ENCODE measurements at regions not wholly inside any gene's neighbourhood (a gene's known extent, or its start where the extent isn't known, plus 50 kb on each side); places are given as distances from the start of the nearest gene placed in this dataset.
"Not testable (repeated sequence)": the region's sequence is repeated elsewhere in the genome, so short reads cannot be mapped to it uniquely, and the experiment has no call there.

GRCh38 chr6:141969768-141970415, 162.8 kb upstream of the GJE1 start:
- not testable (repeated sequence) for DNase-seq (ENCODE audit: low read depth in 2 of 2)

GRCh38 chr6:141969201-141969600, 163.5 kb upstream of the GJE1 start:
- no peak for DNase-seq (ENCODE audit: low read depth in 2 of 2)

- no peak for DNase-seq (ENCODE audit: low read depth in 2 of 2)
Observed at GRCh38 chr6:141968632-141969031, 164.1 kb upstream of the GJE1 start.

GRCh38 chr6:141965016-141965545, 167.6 kb upstream of the GJE1 start:
- DNase-seq (ENCODE audit: low read depth in 2 of 2): no peak

GRCh38 chr6:141963543-141964295, 169.0 kb upstream of the GJE1 start:
- no peak for DNase-seq (ENCODE audit: low read depth in 2 of 2)

- DNase-seq (ENCODE audit: low read depth in 2 of 2): no peak
Observed at GRCh38 chr6:141957271-141957670, 175.5 kb upstream of the GJE1 start.

- DNase-seq (ENCODE audit: low read depth in 2 of 2): no peak
Observed at GRCh38 chr6:141956868-141957267, 175.9 kb upstream of the GJE1 start.

GRCh38 chr6:141956046-141956761, 176.5 kb upstream of the GJE1 start:
- DNase-seq (ENCODE audit: low read depth in 2 of 2): no peak

GRCh38 chr6:141953072-141953471, 179.7 kb upstream of the GJE1 start:
- no peak for DNase-seq (ENCODE audit: low read depth in 2 of 2)

- DNase-seq (ENCODE audit: low read depth in 2 of 2): no peak
Observed at GRCh38 chr6:141946502-141946901, 186.2 kb upstream of the GJE1 start.

GRCh38 chr6:141938664-141939063, 194.1 kb upstream of the GJE1 start:
- no peak for DNase-seq (ENCODE audit: low read depth in 2 of 2)

GRCh38 chr6:141932685-141933084, 200.0 kb upstream of the GJE1 start:
- DNase-seq (ENCODE audit: low read depth in 2 of 2): no peak

GRCh38 chr6:141926200-141926900, 206.4 kb upstream of the GJE1 start:
- DNase-seq (ENCODE audit: low read depth in 2 of 2): not testable (repeated sequence)

- DNase-seq (ENCODE audit: low read depth in 2 of 2): no peak
Observed at GRCh38 chr6:141925001-141925400, 207.7 kb upstream of the GJE1 start.

- no peak for DNase-seq (ENCODE audit: low read depth in 2 of 2)
Observed at GRCh38 chr6:141922898-141923297, 209.8 kb upstream of the GJE1 start.

- not testable (repeated sequence) for DNase-seq (ENCODE audit: low read depth in 2 of 2)
Observed at GRCh38 chr6:141916682-141917505, 215.8 kb upstream of the GJE1 start.

- DNase-seq (ENCODE audit: low read depth in 2 of 2): no peak
Observed at GRCh38 chr6:141914646-141915045, 218.1 kb upstream of the GJE1 start.

GRCh38 chr6:141906569-141907080, 226.1 kb upstream of the GJE1 start:
- DNase-seq (ENCODE audit: low read depth in 2 of 2): no peak

- no peak for DNase-seq (ENCODE audit: low read depth in 2 of 2)
Observed at GRCh38 chr6:141890661-141891060, 242.1 kb upstream of the GJE1 start.

- DNase-seq (ENCODE audit: low read depth in 2 of 2): no peak
Observed at GRCh38 chr6:141884850-141885249, 247.9 kb upstream of the GJE1 start.

GRCh38 chr6:141878686-141879085, 254.0 kb upstream of the GJE1 start:
- DNase-seq (ENCODE audit: low read depth in 2 of 2): no peak
